ENCODE measurements at regions not wholly inside any gene's neighbourhood (a gene's known extent, or its start where the extent isn't known, plus 50 kb on each side); places are given as distances from the start of the nearest gene placed in this dataset.

GRCh38 chr12:65623507-65623906 is 200.8 kb upstream of the HMGA2 start:
- no peak for DNase-seq (ENCODE audit: low read depth in 2 of 2)

- no peak for DNase-seq (ENCODE audit: low read depth in 2 of 2)
Measured at GRCh38 chr12:65624554-65625086, 199.7 kb upstream of the HMGA2 start.

GRCh38 chr12:65628061-65628460 is 196.2 kb upstream of the HMGA2 start:
- DNase-seq (ENCODE audit: low read depth in 2 of 2), result no peak

GRCh38 chr12:65630555-65630954 is 193.7 kb upstream of the HMGA2 start:
- no peak for DNase-seq (ENCODE audit: low read depth in 2 of 2)

GRCh38 chr12:65631621-65632111 is 192.6 kb upstream of the HMGA2 start:
- DNase-seq (ENCODE audit: low read depth in 2 of 2), result no peak

- DNase-seq (ENCODE audit: low read depth in 2 of 2), result no peak
Measured at GRCh38 chr12:65632131-65632855, 192.0 kb upstream of the HMGA2 start.

- DNase-seq (ENCODE audit: low read depth in 2 of 2), result no peak
Measured at GRCh38 chr12:65634061-65634460, 190.2 kb upstream of the HMGA2 start.

DNA sequence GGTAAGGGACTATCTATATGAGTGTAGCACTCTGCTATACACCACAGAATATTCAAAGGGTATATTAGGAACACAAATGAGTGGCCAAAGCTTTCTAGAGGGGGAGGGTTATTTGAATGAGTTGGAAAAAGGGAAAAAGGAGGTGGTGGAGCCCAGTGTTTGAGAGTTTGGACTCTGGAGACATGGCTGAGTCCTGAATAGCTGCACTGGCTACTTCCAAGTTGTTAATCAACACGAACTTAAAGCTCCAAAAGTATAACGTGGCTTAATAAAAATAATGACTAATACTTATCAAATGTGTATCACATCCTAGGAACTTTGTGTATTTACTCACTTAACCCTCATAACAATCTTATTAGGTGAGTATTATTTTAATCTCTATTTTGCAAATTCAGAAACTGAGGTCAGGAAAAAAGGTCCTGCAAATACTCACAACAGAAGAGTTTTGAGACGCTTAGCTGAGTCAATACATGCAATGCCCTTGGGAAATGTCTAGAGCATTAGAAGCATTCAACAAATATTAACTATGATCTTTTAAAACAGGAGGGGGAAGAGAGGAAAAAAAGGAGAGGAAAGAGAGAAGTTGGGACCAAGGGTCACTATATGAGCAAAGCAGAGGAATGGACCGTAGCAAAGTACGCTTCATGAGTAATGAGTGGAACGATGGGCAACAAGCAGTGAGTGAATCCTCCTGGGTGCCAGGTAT is 189.5 kb upstream of the HMGA2 start:
- DNase-seq (ENCODE audit: low read depth in 2 of 2), result no peak

DNA sequence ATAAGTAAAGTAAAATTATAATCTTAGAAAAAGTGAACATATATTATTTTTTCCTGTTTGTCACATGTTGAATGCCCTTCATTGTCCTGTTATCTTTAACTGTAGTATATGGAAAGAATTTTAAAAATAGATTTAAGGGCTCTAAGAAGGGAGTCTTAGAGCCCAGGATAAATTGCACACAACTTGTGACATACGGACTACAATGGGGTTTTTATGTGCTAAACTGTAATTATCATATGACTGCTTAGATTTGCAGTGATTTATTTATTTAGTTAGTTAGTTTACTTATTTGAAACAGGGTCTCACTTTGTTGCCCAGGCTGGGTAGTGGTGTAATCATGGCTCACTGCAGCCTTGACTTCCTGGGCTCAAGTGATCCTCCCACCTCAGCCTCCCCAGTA is 187.8 kb upstream of the HMGA2 start:
- DNase-seq (ENCODE audit: low read depth in 2 of 2), result no peak

DNA sequence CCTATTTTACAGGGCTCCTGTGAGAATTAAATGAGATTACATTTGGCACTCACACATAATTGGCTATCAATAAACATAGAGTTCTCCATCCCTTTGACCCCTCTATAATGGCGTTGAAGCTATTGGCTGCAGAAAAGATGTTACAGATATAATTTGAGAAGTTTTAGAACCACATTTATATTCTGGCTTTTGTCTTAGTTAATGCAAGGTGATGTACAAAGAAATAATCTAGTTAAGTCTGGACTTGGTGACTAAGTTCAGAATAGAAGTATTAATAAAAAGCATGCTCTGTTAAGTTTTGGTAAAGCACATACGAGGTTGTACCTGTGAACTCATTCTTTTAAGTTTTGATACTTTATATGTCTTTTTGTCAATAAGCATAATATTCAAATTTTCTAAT is 187.1 kb upstream of the HMGA2 start:
- no peak for DNase-seq (ENCODE audit: low read depth in 2 of 2)

DNA sequence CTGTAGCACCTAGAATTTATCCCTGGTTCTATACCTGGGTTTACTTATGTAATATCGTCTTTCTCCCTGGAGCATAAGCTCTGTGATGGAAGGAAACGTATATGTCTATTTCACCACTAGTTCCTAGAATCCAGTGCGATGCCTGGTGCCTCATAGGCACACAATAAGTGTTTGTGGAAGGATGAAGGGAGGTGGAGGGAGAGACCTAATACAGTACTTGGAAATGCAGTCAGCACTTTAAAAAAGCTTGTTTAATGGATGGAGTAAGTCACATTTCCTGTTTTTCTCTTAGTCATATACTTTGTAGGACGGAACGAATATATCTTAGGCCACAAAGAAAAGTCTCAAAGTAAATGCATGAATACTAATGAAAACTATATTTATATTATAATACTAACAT is 186.5 kb upstream of the HMGA2 start:
- no peak for DNase-seq (ENCODE audit: low read depth in 2 of 2)

- DNase-seq (ENCODE audit: low read depth in 2 of 2), result no peak
Measured at GRCh38 chr12:65638324-65638723, 186.0 kb upstream of the HMGA2 start.

- DNase-seq (ENCODE audit: low read depth in 2 of 2), result no peak
Measured at GRCh38 chr12:65640489-65640901, 183.8 kb upstream of the HMGA2 start.

GRCh38 chr12:65642061-65642661 is 182.1 kb upstream of the HMGA2 start:
- DNase-seq (ENCODE audit: low read depth in 2 of 2), result no peak

- DNase-seq (ENCODE audit: low read depth in 2 of 2), result no peak
Measured at GRCh38 chr12:65643171-65643570, 181.1 kb upstream of the HMGA2 start.

DNA sequence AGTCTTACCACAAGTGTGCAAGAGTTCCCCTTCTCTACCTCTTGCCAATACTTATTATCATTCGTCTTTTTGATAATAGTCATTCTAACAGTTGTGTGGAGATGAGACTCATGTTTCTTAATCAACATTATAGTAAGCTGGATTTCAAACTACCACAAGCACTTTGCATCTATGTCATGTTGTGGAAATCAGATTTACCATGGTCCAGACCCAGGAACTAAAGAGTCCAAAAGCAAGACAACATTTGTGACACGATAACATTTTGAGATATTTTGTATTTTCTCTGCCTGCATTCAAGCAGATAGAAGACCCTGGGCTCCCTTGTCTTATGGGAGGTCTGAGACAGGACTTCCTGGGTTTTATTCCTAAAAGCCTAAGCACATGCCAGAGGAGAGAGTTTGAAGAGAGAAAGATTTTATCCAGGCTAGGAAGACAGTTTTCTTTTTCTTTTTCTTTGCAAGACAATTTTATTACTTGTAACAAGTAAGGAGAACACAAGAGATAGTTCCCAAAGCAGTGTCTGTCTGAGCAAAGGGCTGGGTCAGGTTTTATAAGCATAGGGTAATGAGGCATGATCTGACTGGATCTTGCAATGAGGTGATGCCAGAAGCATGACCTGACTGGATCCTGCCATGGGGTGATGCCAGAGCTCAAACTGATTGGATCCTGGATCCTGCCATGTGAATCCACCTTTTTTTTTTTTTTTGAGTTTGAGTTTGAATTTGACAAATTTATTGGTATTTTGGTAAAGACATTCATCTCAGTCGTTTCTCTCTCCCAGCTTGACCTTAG is 180.5 kb upstream of the HMGA2 start:
- DNase-seq (ENCODE audit: low read depth in 2 of 2), result no peak

DNA sequence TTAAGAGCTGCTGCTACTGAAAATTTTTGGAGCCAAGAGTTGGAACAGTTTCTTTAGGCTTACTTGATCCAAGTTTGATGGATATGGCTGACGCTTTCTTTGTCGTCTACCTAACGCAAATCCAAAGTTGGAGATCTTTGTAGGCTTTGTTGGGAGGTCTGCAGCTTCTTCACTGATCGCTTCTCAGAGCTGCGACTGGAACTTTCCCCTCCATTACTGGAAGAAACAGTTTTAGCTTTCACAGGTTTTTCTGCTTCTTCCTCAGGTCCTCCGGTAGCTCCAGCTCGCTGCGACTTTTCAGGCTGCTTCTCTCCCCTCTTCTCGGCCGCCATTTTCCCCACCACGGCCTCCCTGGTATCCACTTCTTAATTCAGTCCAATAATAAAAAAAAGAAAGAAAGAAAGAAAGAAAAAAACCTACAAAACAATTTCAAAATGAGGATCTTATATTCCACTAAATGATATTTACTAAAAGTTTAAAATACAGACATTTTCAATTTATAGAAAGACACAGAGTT is 178.1 kb upstream of the HMGA2 start:
- DNase-seq (ENCODE audit: low read depth in 2 of 2), result no peak

GRCh38 chr12:65647074-65647473 is 177.2 kb upstream of the HMGA2 start:
- no peak for DNase-seq (ENCODE audit: low read depth in 2 of 2)

DNA sequence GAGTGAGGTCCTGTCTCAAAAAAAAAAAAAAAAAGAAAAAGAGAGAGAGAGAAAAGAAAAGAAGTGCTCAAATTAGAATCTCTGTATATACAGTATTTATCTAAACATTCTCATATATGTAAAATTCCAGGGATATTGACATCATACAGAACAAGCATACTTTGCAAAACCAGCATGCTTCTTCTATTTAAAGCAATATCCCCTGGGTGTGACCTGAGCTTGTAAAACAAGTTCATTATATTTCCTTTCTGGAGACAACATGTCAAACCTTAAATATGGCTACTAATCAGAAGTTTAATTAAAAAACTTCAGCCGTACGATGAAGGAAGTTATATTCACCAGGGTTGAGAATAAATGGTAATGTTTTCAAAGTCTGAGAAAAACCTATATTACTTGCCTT is 175.8 kb upstream of the HMGA2 start:
- DNase-seq (ENCODE audit: low read depth in 2 of 2), result no peak

DNA sequence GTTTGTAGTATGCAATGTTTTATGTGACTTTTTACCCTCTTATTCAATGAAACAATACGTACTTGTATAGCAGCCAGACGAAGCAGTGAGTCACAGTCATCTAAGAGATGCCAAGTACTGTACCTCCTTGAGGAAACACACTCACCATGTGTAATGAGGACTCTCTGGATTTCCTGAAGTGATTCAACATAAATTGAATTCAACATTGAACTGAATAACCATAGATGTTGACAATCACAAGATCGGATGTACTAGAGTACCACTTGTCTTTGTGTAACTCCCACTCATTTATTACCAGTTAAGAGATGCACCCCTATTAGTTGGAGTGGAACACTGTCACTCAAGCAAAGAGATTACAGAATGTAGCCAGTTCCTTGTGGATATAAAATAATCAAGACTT is 175.2 kb upstream of the HMGA2 start:
- DNase-seq (ENCODE audit: low read depth in 2 of 2), result no peak

GRCh38 chr12:65651060-65651459 is 173.2 kb upstream of the HMGA2 start:
- no peak for DNase-seq (ENCODE audit: low read depth in 2 of 2)

DNA sequence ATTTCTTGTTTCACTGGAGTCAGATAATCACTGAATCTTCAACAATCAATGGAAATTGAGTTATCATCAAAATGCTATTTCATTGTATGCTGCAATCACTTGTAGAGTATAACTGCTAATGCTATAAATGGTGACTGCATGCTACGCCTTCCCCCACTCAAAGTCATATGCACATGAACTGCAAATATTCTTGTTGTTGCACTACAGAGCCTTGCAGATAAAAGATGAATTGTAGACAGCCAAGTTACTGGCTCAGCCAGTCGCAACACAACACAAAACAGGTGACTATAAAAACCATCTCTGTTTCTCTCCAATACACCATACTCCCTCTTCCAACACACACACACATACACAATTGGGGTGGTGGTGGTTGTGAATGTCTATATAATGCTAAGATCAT is 171.0 kb upstream of the HMGA2 start:
- DNase-seq (ENCODE audit: low read depth in 2 of 2), result no peak

Data from stimulated activated CD4-positive, alpha-beta T cell treated with anti-CD3 and anti-CD28 coated beads, Interleukin-4, amount 100 ng/mL, for 48 hours (primary cell).